PC-3 (cell line): ENCODE measurements at regions not wholly inside any gene's neighbourhood (a gene's known extent, or its start where the extent isn't known, plus 50 kb on each side); places are given as distances from the start of the nearest gene placed in this dataset.

Source experiments
- ATAC-seq: fragments of 200-7000 bp; cut with Tn5 transposase; 2 replicates; pipeline ENCODE4 v1.9.1; 2020; ENCODE audit warnings: mild to moderate bottlenecking, moderate library complexity
- BruUV-seq: library from RNA; stranded (reverse); fragments of 400-500 nt; replicated peaks from 2 replicates; lab custom pipeline; 2021; lab: Mats Ljungman, UMichigan
- CTCF ChIA-PET: fragments of 300-600 bp; sonication (Branson Sonifier 250); formaldehyde crosslinking; loops from one replicate; lab custom pipeline; 2022; ENCODE audit warnings: antibody characterized with exemption; lab: Charles Lee
- POLR2A ChIA-PET: fragments of 300-600 bp; sonication (Branson Sonifier 250); formaldehyde crosslinking; loops from one replicate; lab custom pipeline; 2022; ENCODE audit warnings: antibody characterized with exemption; ENCODE audit not compliant: unreplicated experiment; lab: Charles Lee
- DNase-seq: peaks from one replicate; pipeline ENCODE4 v3.0.0-alpha.2; 2015
- H2AFZ ChIP-seq: fragments of 300-600 bp; sonication (generic); 2 replicates; pipeline ENCODE4 v1.6.0; 2016; ENCODE audit warnings: antibody characterized with exemption, low read length
- H3F3A ChIP-seq: fragments of 300-600 bp; sonication (generic); one replicate; pipeline ENCODE4 v1.6.0; 2017; ENCODE audit warnings: antibody characterized with exemption, low read length, control low read depth, mild to moderate bottlenecking; ENCODE audit not compliant: unreplicated experiment
- H3K27ac ChIP-seq: fragments of 300-600 bp; sonication (generic); 2 replicates; pipeline ENCODE4 v1.5.1; 2016; ENCODE audit warnings: mild to moderate bottlenecking, low read length
- H3K27me3 ChIP-seq: fragments of 300-600 bp; sonication (generic); 2 replicates; pipeline ENCODE4 v1.6.1; 2016; ENCODE audit warnings: low read length, mixed read lengths
- H3K36me3 ChIP-seq: fragments of 300-600 bp; sonication (generic); 2 replicates; pipeline ENCODE4 v1.6.1; 2016; ENCODE audit warnings: low read depth, mixed run types, low read length, mixed read lengths
- H3K4me1 ChIP-seq: fragments of 300-600 bp; sonication (generic); 2 replicates; pipeline ENCODE4 v1.5.1; 2016; ENCODE audit warnings: low read length; ENCODE audit not compliant: insufficient read depth
- H3K4me2 ChIP-seq: fragments of 300-600 bp; sonication (generic); 2 replicates; pipeline ENCODE4 v1.6.0; 2016; ENCODE audit warnings: low read length
- H3K4me3 ChIP-seq: fragments of 300-600 bp; sonication (generic); 2 replicates; pipeline ENCODE4 v1.5.1; 2016; ENCODE audit warnings: mild to moderate bottlenecking, low read length, mixed read lengths
- H3K79me2 ChIP-seq: fragments of 300-600 bp; sonication (generic); 2 replicates; pipeline ENCODE4 v1.6.1; 2017; ENCODE audit warnings: low read length, mixed read lengths
- H3K9ac ChIP-seq: fragments of 300-600 bp; sonication (generic); 2 replicates; pipeline ENCODE4 v1.6.0; 2016; ENCODE audit warnings: mild to moderate bottlenecking, low read length
- H3K9me2 ChIP-seq: fragments of 300-600 bp; sonication (generic); replicated peaks from 2 replicates; pipeline ENCODE4 v1.6.1; 2016; ENCODE audit warnings: mixed run types, low read length, mixed read lengths
- H3K9me3 ChIP-seq: fragments of 300-600 bp; sonication (generic); 2 replicates; pipeline ENCODE4 v1.6.1; 2016; ENCODE audit warnings: low read length, mixed read lengths
- H4K20me1 ChIP-seq: fragments of 300-600 bp; sonication (generic); 2 replicates; pipeline ENCODE4 v1.6.1; 2016; ENCODE audit warnings: low read length, mixed read lengths
- CTCF ChIP-seq: fragments of 300-600 bp; sonication (generic); conservative IDR thresholded peaks from 2 replicates; pipeline ENCODE4 v1.5.1; 2017; ENCODE audit warnings: antibody characterized with exemption, low read depth, mild to moderate bottlenecking, low read length
- EZH2 ChIP-seq: fragments of 300-600 bp; sonication (generic); IDR thresholded peaks from one replicate; pipeline ENCODE4 v1.6.1; 2017; ENCODE audit warnings: antibody characterized with exemption, mild to moderate bottlenecking, low read length; ENCODE audit not compliant: unreplicated experiment
- EZH2phosphoT487 ChIP-seq: fragments of 300-600 bp; sonication (generic); IDR thresholded peaks from 2 replicates; pipeline ENCODE4 v1.6.1; 2018; ENCODE audit warnings: mild to moderate bottlenecking, antibody characterized with exemption, low read length, borderline replicate concordance
- intact Hi-C: fragments of 100-400 bp; cut with micrococcal nuclease; formaldehyde crosslinking; loops from 2 replicates; pipeline ENCODE4 v1.9.0; 2023

- CTCF ChIA-PET: no interaction called here
- H3K36me3 ChIP-seq: no peaks in the 10 kb centered on the region
- no peak overlapping the region for H3K27ac ChIP-seq
- no peak for ATAC-seq
- POLR2A ChIA-PET: no interaction called here
- no peak overlapping the region for H3K9ac ChIP-seq
- H4K20me1 ChIP-seq: no peaks in the 10 kb centered on the region
- H3K4me2 ChIP-seq: no peak overlapping the region
- no TSS peak for BruUV-seq
- no peaks in the 10 kb centered on the region for H3K9me2 ChIP-seq
- no peaks in the 10 kb centered on the region for H3K4me1 ChIP-seq
- H3K4me3 ChIP-seq: no peak overlapping the region
- no peaks in the 10 kb centered on the region for H3F3A ChIP-seq
- TF ChIP-seq CTCF: no peak
- no peak for TF ChIP-seq EZH2phosphoT487
- TF ChIP-seq EZH2: no peak
- DNase-seq: no peak
- no peaks in the 10 kb centered on the region for H3K79me2 ChIP-seq
- H2AFZ ChIP-seq: no peak overlapping the region
- intact Hi-C loops: no loop called here
- H3K27me3 ChIP-seq: no peaks in the 10 kb centered on the region
- H3K9me3 ChIP-seq: no peaks in the 10 kb centered on the region
These were observed 90.3 kb downstream of the DIRAS2 start for GRCh38 chr9:90552317-90552716.

DNA sequence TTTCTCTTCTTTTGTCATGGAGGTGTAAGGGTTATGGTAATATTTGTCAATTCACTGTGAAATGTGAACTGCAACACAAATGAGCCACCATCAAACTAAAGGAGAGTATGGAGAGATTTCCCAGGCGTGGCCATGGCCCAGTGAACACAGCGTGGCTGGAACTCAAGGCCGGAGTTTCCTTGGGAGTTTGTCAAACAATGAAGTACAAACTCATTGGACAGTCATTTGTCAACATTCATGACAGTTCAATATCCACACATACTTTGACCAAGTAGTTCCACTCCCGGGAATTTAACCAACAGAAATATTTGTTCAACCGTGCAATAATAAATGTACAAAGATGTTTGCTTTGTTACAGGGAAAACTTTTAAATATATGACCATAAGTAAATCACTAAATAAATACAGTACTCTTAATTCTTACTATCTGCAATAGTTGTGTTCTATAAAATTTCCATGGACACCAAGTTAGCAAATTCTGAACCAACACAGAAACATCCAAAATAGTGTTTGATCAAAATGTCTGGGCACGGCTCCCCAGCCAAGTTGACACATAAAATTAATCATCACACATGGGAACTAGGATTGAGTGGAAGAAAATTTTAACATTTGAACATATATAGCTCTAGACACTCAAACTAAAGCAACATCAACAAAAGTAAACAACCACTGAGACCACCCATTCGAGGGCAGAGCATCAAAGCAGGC is 87.1 kb downstream of the DIRAS2 start:
- no peak overlapping the region for H3K4me2 ChIP-seq
- no peak overlapping the region for H3K4me3 ChIP-seq
- H2AFZ ChIP-seq: no peak overlapping the region
- intact Hi-C loops: no loop called here
- DNase-seq: no peak
- no peaks in the 10 kb centered on the region for H3K27me3 ChIP-seq
- CTCF ChIA-PET: no interaction called here
- no peak for TF ChIP-seq EZH2phosphoT487
- no peak for TF ChIP-seq EZH2
- no peak for TF ChIP-seq CTCF
- no peaks in the 10 kb centered on the region for H3K4me1 ChIP-seq
- H3K9ac ChIP-seq: no peak overlapping the region
- H3K9me2 ChIP-seq: no peaks in the 10 kb centered on the region
- BruUV-seq: no TSS peak
- no peaks in the 10 kb centered on the region for H3K36me3 ChIP-seq
- no peak overlapping the region for H3K27ac ChIP-seq
- no peaks in the 10 kb centered on the region for H4K20me1 ChIP-seq
- no peaks in the 10 kb centered on the region for H3K79me2 ChIP-seq
- H3K9me3 ChIP-seq: no peaks in the 10 kb centered on the region
- POLR2A ChIA-PET: no interaction called here
- no peaks in the 10 kb centered on the region for H3F3A ChIP-seq
- no peak for ATAC-seq

DNA sequence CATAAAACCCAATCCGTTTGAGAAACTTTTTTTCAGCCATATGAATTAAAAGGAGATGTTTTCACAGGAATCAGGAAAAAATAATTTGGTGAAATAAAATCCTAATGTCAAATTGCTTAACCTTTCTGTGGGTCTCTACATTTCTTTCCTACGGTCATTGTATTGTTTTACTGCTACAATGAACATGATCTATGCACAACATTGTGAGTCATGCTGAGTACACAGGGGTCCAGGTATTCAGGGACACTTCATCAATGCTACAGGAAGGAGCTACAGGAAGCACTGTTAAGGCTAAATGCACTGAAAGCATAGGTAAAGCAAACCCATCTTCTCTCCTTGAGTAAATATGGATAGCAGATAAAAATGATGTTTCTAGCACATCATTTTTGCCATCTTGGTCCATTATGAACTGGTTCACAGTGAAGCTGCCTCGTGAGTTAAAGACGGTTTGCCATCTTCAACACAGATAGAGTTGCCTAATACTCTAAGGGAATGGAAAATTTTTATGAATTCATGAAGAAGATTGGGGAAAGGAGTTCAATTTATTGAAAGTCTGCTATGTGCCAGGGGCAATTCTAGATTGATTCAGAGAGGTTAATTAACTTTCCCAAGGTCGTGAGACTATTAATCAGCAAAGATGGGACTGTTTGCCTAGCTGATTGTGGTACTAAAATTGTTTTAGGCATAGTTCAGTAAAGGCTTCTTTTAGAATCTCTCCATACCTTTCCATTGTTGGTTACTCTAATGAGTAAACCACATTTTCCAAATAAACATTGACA is 85.5 kb downstream of the DIRAS2 start:
- TF ChIP-seq EZH2 (no peak), EZH2phosphoT487 (no peak), CTCF (no peak)
- Histone ChIP-seq H3K4me3 (no peak overlapping the region), H3K9me2 (no peaks in the 10 kb centered on the region), H4K20me1 (no peaks in the 10 kb centered on the region), H3K27ac (no peak overlapping the region), H3K9ac (no peak overlapping the region), H3K4me1 (no peaks in the 10 kb centered on the region), H3F3A (no peaks in the 10 kb centered on the region), H3K9me3 (no peaks in the 10 kb centered on the region), H3K36me3 (no peaks in the 10 kb centered on the region), H2AFZ (no peak overlapping the region), H3K79me2 (no peaks in the 10 kb centered on the region), H3K4me2 (no peak overlapping the region), H3K27me3 (no peaks in the 10 kb centered on the region)
- DNase-seq: peak; percentile 38
- ATAC-seq: no peak
- intact Hi-C loops: no loop called here
- ChIA-PET CTCF (no interaction called here), POLR2A (no interaction called here)
- no TSS peak for BruUV-seq
